ENCODE measurements at regions not wholly inside any gene's neighbourhood (a gene's known extent, or its start where the extent isn't known, plus 50 kb on each side); places are given as distances from the start of the nearest gene placed in this dataset.
"Not testable (repeated sequence)": the region's sequence is repeated elsewhere in the genome, so short reads cannot be mapped to it uniquely, and the experiment has no call there.

- TF ChIP-seq CTCF (IDR thresholded peaks at IDR 0.05 in 2 of 3, conservative IDR thresholded peaks at IDR 0.05 in 1 of 3; ENCODE audit: borderline replicate concordance in 1 of 3, insufficient read depth in 1 of 3, low read depth in 2 of 3, low read length in 2 of 3); EGR1 (IDR thresholded peaks at IDR 0.05; ENCODE audit: low read depth); SIN3A (IDR thresholded peaks at IDR 0.05; ENCODE audit: low read depth); ZNF274 (IDR thresholded peaks at IDR 0.05; ENCODE audit: low read depth, low read length); POLR2A (IDR thresholded peaks at IDR 0.05; ENCODE audit: borderline replicate concordance, extremely low read depth, insufficient read depth, insufficient read length); EZH2phosphoT487 (IDR thresholded peaks at IDR 0.05; ENCODE audit: borderline replicate concordance); TCF7L2 (IDR thresholded peaks at IDR 0.05; ENCODE audit: borderline replicate concordance, extremely low read depth, insufficient read depth, insufficient read length): not testable (repeated sequence)
Observed at GRCh38 chr1:234816864-234817263, 206.9 kb upstream of the IRF2BP2 start.
